Lung (tissue), 11 donors: ENCODE measurements at regions not wholly inside any gene's neighbourhood (a gene's known extent, or its start where the extent isn't known, plus 50 kb on each side); places are given as distances from the start of the nearest gene placed in this dataset.

Experiments used
- ATAC-seq: fragments of 200-7000 bp; cut with Tn5 transposase; one replicate; pipeline ENCODE4 v1.9.1; 2020; ENCODE audit warnings: moderate number of reproducible peaks; ENCODE audit not compliant: insufficient read depth, low FRiP score
- DNase-seq, 3 donors: peaks; one replicate each; pipeline ENCODE4 v3.0.0-alpha.2; 2013 to 2017
- H3K27ac ChIP-seq, 2 donors: one replicate each; pipeline ENCODE4 v1.5.1; 2013; ENCODE audit warnings: mild to moderate bottlenecking in 2 of 2, moderate library complexity in 2 of 2, control low read depth in 1 of 2, inconsistent platforms in 1 of 2, low read depth in 1 of 2, low read length in 1 of 2
- H3K27me3 ChIP-seq, 3 donors: one replicate each; pipeline ENCODE4 v1.5.1; 2013; ENCODE audit warnings: low read length in 2 of 3; ENCODE audit not compliant: control insufficient read depth in 3 of 3, insufficient read depth in 3 of 3
- H3K36me3 ChIP-seq, 4 donors: one replicate each; pipeline ENCODE4 v1.5.1; 2013; ENCODE audit warnings: low read length in 4 of 4, mild to moderate bottlenecking in 1 of 4, moderate library complexity in 1 of 4; ENCODE audit not compliant: control insufficient read depth in 4 of 4, insufficient read depth in 4 of 4
- H3K4me1 ChIP-seq, 5 donors: one replicate each; pipeline ENCODE4 v1.5.1; 2013; ENCODE audit warnings: low read length in 5 of 5, mild to moderate bottlenecking in 2 of 5, moderate library complexity in 1 of 5; ENCODE audit not compliant: control insufficient read depth in 5 of 5, insufficient read depth in 5 of 5
- H3K4me3 ChIP-seq: one replicate; pipeline ENCODE4 v1.5.1; 2013; ENCODE audit warnings: mild to moderate bottlenecking, control low read depth, moderate library complexity
- H3K9ac ChIP-seq, 2 donors: one replicate each; pipeline ENCODE4 v1.5.1; 2013; ENCODE audit warnings: low read length in 2 of 2, control low read depth in 1 of 2; ENCODE audit not compliant: insufficient read depth in 1 of 2
- H3K9me3 ChIP-seq, 4 donors: one replicate each; pipeline ENCODE4 v1.5.1; 2013; ENCODE audit warnings: low read length in 3 of 4, mild to moderate bottlenecking in 1 of 4, moderate library complexity in 1 of 4; ENCODE audit not compliant: control insufficient read depth in 4 of 4, insufficient read depth in 3 of 4
- CTCF ChIP-seq: IDR thresholded peaks from 2 replicates; pipeline ENCODE4 v1.5.1; 2012; ENCODE audit warnings: mild to moderate bottlenecking; ENCODE audit errors: control extremely low read depth, extremely low read depth
- WGBS, 2 donors: extraction: QIAGEN DNeasy Blood & Tissue Kit; methylation state at CpG; one replicate each; pipeline ENCODE4 v1.1.7; 2013; 5-methylcytosine and 5-hydroxymethylcytosine counted together
- donor health status: control.
- donor health status: control.
- donor health status: Bipolar disorder and iron deficiency.
- donor health status: healthy.
- donor health status: DM: yes; HTN: yes; CAD: no.

DNA sequence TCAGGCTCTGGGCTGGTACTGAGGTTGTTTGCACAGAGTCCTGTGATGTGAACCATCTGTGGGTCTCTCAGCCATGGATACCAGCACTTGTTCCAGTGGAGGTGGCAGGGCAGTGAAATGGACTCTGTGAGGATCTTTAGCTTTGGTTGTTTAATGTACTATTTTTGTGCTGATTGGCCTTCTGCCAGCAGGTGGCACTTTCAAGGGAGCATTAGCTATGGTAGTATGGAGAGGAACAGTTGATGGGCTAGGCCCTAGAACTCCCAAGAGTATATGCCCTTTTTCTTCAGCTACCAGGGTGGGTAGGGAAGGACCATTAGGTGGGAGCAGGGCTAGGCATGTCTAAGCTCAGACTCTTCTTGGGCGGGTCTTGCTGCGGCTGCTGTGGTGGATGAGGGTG is 257.0 kb upstream of the GYPC start:
- no peak for TF ChIP-seq CTCF
- no peaks in the 10 kb centered on the region for H3K36me3 ChIP-seq
- DNase-seq (no peak), ATAC-seq (no peak)
- no peak overlapping the region for H3K27ac ChIP-seq
- no peaks in the 10 kb centered on the region for H3K27me3 ChIP-seq
- H3K9me3 ChIP-seq = no peaks in the 10 kb centered on the region
- H3K4me1 ChIP-seq = no peaks in the 10 kb centered on the region
- no peak overlapping the region for H3K4me3 ChIP-seq
- WGBS, 2 donors = 90 to 96% methylated on average over 2 of the region's 2 CpGs
- no peak overlapping the region for H3K9ac ChIP-seq

- 97 to 98% methylated on average over 5 of the region's 5 CpGs for WGBS, 2 donors
- no peak overlapping the region for H3K27ac ChIP-seq
- DNase-seq (no peak), ATAC-seq (no peak)
- no peak overlapping the region for H3K4me3 ChIP-seq
- no peak for TF ChIP-seq CTCF
- H3K4me1 ChIP-seq = no peaks in the 10 kb centered on the region
- H3K36me3 ChIP-seq = no peaks in the 10 kb centered on the region
- no peak overlapping the region for H3K9ac ChIP-seq
- H3K27me3 ChIP-seq = no peaks in the 10 kb centered on the region
- H3K9me3 ChIP-seq = no peaks in the 10 kb centered on the region
These were observed 252.8 kb upstream of the GYPC start for GRCh38 chr2:126403039-126403628.

- H3K9me3 ChIP-seq = no peaks in the 10 kb centered on the region
- DNase-seq (no peak), ATAC-seq (no peak)
- 73 to 92% methylated on average over 4 of the region's 4 CpGs for WGBS, 2 donors
- TF ChIP-seq CTCF = no peak
- no peak overlapping the region for H3K4me3 ChIP-seq
- no peaks in the 10 kb centered on the region for H3K4me1 ChIP-seq
- no peak overlapping the region for H3K27ac ChIP-seq
- H3K27me3 ChIP-seq = no peaks in the 10 kb centered on the region
- H3K36me3 ChIP-seq = no peaks in the 10 kb centered on the region
- no peak overlapping the region for H3K9ac ChIP-seq
These were observed 249.7 kb upstream of the GYPC start for GRCh38 chr2:126406267-126406666.

- no peak overlapping the region for H3K9ac ChIP-seq
- no peaks in the 10 kb centered on the region for H3K27me3 ChIP-seq
- no peaks in the 10 kb centered on the region for H3K36me3 ChIP-seq
- TF ChIP-seq CTCF = no peak
- DNase-seq = no peak
- H3K4me3 ChIP-seq = no peak overlapping the region
- ATAC-seq = no peak
- H3K4me1 ChIP-seq = no peaks in the 10 kb centered on the region
- no peak overlapping the region for H3K27ac ChIP-seq
- no peaks in the 10 kb centered on the region for H3K9me3 ChIP-seq
These were observed 247.3 kb upstream of the GYPC start for GRCh38 chr2:126408671-126409070.
